Activated CD4-positive, alpha-beta T cell treated with anti-CD3 and anti-CD28 coated beads for 48 hours (primary cell): ENCODE measurements at regions not wholly inside any gene's neighbourhood (a gene's known extent, or its start where the extent isn't known, plus 50 kb on each side); places are given as distances from the start of the nearest gene placed in this dataset.
"Not testable (repeated sequence)": the region's sequence is repeated elsewhere in the genome, so short reads cannot be mapped to it uniquely, and the experiment has no call there.

Source experiments
- DNase-seq: peaks from one replicate; pipeline ENCODE4 v3.0.0-alpha.2; 2020

DNA sequence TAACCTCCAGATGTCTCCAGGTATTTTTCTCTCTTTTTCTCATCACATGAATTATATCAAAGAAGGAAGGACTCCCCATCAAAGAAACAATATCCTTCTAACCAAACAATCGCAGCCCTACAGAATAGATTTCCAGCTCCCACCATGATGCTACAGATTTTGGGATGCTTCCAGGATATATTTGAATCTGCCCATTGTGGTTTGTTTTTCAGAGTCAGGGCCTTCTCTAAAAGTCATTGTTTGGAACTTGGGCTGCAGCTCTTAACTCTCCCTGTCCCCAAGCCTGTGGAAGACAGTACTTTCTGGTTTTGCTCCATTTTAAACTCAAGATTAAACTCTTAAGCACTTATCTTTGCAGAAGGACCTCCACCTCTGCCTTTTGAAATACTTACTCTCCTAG, 223.2 kb downstream of the PMAIP1 start:
- DNase-seq: no peak

DNA sequence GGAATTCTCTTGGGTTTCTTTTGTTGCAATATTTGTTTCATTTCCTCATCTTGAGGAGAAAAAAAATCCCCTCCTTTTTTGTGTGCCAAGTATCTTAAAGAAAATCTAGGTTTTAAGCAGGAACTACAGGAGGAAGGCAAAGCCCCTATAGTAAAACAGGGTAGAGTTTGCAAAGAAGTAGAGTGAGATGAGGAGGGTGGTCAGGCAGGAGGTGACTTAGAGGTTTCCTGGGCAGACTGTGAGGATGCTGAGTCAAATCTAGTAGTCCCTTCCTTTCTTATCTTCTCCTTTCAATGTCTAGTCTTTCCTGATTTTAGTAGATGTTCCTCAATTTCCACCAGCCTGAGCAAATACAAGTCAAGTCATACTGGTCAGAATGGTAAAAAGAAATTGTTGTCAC, 222.5 kb downstream of the PMAIP1 start:
- no peak for DNase-seq

DNA sequence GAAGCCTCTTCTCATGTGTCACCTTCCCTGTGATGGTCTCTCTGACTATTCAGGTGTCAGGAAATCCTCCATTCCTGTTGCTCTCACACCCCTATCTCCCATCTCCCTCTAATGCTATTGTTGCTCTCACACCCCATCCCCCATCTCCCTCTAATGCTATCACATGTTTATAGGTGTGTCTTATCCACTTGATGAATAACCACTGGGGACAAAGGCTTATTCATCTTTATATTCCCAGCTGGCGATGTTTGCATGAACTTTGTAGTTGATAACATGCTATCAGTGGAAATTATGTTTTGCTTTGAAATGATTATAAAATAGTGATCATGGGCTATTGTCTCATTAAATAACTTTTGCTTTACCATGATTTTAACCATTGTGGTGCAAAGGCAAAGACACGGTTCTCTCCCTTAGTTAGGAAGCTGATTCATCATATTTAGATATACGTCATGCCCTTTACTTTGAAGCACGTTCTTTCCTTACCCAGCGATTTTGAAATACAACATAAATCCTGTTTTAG, 220.5 kb downstream of the PMAIP1 start:
- no peak for DNase-seq

DNA sequence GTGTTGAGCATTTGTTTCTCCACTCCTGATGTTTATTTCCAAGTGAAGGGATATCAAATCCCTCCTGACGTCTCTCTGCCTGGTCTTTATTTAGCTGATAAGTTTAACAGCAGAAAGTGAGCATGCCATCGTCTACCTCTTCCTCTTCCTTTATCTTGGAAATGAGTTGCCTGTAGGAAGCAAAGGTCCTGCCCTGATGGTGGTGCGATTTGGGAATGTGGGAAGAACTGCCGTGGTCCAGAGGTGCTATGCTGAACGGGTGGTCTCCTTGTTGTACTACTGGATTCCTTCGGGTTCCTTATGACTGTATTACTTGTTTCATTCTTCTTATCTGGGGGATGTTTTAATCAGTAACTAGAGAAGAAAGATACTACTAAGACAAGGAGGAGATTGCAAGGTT, 217.5 kb downstream of the PMAIP1 start:
- no peak for DNase-seq

DNA sequence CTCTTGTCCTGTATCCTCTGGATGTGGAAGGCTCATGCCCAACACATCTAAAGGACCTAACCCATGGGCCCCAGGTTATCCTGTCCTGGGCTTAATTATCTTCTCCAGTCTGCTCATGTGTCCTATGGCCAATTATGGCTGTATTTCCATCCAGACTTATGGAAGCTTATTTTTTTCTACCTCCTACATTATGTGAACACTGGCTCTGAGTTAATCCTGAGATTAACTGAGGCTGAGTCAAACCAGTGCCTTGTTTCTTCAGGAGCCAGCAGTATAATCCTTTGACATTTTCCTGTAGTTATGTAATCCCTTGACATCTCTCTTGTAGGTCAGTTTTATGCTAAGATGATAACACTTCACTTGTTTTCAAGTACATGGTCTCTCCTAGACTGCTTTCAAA, 213.6 kb downstream of the PMAIP1 start:
- DNase-seq: no peak

DNA sequence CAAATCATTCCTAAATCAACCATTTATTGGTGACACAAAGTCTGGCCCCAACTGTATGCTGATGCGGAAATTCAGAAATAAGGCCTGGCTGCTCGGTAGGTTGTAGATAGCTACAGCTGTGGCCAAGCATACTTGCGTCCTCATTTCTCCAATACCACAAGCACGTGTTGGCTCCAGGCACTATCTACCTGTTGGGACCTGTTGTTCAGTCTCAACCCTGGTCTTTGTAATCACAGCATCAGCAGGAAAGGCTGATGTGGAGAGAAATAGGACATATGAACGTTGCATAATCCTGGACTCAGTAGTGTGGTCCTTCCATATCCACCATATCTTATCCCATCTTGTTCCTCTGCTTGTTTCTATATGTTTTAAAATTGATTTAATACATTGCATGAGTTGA, 212.6 kb downstream of the PMAIP1 start:
- DNase-seq: no peak

DNA sequence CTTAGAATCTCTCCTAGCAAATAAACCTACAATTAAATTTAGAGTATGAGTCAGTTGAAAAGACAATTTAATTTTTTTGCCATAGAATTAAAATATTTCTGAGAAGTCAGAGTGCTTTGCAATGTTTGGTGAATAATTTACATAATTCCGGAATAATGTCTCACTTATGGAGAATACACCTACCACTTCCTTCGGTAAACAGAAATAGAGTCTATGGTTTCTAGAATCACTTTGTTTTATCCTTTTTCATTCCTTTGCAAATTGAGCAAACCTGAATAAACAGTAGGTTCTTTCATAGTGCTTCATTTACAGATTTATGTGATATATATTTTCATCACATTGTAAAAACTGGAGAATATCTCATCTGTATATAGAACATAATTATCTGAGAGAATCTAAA, 211.7 kb downstream of the PMAIP1 start:
- no peak for DNase-seq

DNA sequence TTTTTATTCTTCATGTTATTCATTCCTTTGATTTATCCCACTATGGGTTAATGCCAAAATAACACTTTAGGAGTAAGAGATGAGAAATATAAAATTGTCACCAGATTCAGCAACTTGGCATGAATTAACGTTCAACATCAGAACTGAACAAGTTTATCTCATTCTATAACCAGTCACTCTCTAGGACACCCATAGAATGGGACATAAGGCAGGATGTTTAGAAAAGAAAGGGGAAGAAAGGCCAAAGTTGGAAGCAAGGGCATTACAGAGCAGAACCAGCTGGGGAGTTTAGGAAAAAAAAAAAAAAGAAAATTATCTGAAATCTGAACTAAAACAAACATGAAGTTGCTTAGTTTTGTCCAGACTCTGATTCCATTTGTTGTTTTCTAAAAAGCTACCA, 211.0 kb downstream of the PMAIP1 start:
- no peak for DNase-seq

DNA sequence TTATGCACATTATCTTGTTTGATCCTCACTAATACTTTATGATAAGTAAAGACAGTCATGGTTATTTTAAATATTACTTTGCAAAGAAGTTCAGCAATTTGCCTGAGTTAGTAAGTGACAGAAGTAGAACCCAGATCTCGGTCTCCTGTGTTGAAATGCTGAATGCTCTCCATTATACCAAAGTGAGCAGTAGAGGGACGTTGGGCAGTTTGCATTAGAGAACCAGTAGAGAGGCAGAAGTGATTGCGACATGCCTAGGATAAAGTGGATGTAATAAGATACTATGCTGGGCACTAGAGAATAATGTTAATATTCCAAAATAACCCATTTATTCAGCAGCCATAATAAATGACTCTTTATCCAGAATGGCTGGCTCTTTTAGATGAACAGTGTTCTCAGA, 201.0 kb downstream of the PMAIP1 start:
- DNase-seq: no peak

DNA sequence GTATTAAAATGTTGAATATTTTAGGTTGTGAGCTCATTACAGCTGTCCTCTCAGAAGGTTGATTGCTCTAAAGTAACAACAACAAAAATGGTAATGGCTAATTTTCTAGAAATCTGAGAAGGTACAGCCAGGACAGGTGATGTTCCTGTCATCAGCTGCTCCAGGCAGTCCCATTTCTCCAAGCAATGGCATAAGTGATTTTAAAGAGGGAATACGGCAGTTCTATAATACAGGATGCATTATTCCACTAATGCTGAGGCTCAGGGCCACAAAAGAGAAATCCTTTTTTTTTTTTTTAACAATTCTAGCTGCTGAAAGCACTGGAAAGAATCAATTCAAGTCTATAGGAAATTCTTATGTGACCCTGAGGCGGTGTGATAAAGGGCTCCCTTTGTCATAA, 199.9 kb downstream of the PMAIP1 start:
- no peak for DNase-seq

DNA sequence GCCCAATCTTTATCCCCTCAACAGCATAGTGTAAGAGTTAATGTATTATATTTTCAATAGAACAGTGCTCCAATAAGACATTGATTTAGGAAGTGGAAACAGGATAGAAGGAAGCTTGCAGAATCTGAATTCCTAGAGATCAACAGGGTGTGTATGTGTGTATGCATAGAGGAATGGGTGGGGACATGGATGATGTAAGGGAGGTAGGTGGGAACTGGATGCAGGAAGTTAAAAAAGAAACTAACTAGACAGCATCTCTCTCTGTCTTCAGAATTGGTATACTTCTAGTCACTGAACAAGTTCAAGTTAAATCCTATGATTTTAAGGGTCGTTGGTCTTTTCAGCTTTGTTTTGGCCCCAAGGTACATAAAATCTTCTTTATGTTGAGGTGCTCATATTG, 196.6 kb downstream of the PMAIP1 start:
- DNase-seq: no peak

DNA sequence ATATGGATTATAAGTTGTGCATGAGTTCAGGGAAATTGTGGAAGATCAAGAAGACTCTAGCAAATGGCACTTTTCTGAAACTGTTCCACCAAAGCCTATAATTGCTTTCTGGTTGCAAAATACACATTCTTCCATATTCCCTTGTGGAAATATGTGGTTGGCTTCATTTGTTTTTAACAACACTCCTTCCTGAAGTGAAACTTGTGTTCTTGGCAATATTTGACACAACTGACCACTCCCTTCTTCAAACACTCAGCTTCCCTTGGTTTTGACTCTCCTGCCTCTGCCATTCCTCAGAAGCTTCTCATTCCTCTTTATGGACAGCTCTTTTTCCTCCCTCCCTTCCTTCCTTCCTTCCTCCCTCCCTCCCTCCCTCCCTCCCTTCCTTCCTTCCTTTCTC, 192.3 kb downstream of the PMAIP1 start:
- DNase-seq: no peak

DNA sequence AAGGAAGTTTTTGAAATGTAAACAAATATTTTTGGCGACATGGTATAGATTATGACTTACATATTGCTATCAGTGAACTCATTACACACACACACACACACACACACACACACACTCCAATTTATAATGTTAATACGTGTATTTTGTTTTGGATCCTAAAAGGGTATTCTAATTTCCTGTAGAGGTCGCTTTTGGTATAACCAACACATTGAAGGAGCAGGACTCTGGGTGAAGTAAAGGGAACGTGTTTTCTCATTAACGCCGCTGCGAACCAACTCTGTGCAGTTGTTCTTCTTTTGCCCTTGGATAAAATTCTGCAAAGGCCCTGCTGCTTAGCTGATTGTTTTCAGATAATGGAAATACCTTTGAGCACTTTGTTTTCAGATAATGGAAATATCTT, 190.4 kb downstream of the PMAIP1 start:
- no peak for DNase-seq

DNA sequence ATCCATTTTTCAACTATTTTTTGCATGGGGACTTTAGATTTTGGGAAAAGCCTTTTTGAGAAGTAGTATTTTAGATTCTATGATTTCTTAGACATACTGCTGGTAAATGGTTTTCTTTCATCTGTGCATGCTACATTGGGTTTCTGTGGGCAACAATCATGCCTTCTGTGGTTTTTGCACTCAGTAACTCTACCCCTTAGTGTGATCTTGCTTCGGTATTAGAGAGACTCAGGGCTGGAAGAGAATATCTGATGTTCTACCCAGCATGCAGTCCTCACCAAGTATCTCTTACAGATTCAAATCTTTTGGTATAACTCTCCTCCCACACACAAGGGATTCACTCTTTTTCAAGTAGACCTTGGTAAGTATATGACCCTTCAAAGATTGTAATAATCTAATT, 183.0 kb downstream of the PMAIP1 start:
- no peak for DNase-seq

DNA sequence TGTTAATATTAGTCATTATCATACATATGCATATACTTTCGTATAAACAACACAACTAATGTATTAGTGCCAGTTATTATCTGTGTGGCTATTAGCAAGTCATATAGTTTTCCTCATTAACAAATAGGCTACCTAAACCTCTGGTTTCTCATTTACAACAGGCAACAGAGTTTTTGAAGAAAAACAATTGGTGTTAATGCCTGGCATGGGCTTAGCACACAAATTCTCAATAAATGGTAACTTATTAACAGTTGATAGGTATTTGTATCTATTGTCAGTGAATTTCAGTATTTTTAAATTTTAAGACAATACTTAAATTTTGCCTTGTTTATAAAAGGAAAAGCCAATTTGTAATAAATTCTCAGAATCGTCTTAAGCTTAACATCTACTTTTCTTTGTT, 182.5 kb downstream of the PMAIP1 start:
- no peak for DNase-seq

DNA sequence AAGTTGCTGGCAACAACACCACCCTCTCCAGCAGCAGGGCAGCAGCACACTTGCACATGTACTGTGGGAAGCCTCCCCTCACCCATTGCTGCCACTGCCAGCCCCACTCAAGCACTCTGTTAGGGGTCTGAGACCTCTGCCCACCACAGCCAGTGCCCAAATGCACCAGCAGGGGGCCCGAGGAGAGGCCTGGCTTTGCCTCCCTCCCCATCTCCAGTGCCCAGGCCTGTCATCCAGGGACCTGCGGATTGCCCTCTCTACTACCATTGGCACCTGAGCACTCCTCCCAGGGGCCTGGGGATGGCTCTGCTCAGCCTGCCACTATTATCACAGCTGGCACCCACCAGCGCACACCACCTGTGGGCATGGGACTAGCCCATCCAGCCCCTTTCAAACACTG, 175.7 kb downstream of the PMAIP1 start:
- no peak for DNase-seq

DNA sequence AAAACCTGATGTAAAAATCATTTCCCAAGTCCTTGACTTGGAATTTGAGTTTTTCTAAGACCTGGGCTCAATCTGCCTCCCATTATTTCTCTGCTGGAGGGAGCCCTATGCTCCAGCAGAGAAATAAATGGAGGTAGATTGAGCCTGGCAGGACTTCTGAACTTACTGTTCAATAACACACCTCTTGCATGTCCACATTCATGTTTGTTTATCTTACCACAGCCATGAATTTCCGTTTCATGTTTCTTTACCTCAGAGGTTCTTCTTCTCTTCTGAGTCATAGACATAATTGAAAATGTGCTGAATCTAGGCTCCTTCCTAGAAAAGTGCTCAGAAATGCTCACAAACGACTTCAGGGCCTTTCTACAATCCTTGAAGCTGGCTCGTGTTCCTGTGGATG, 170.8 kb downstream of the PMAIP1 start:
- no peak for DNase-seq

DNA sequence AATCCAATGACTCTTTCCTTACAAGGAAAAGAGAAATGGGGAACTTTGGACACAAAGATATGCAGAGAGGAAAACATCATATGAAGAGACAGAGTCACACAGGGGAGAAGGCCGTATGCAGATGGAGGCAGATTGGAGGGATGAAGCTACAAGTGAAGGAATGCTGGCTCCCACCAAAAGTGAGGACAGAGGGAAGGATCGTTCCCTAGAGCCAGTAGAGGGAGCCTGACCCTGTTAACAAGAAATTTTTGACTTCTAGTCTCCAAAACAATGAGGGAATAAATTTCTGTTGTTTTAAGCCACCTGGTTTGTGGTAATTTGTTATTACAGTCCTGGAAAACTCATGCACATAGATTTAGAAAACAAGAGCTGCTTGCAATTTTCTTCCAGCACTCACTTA, 169.3 kb downstream of the PMAIP1 start:
- DNase-seq: no peak

DNA sequence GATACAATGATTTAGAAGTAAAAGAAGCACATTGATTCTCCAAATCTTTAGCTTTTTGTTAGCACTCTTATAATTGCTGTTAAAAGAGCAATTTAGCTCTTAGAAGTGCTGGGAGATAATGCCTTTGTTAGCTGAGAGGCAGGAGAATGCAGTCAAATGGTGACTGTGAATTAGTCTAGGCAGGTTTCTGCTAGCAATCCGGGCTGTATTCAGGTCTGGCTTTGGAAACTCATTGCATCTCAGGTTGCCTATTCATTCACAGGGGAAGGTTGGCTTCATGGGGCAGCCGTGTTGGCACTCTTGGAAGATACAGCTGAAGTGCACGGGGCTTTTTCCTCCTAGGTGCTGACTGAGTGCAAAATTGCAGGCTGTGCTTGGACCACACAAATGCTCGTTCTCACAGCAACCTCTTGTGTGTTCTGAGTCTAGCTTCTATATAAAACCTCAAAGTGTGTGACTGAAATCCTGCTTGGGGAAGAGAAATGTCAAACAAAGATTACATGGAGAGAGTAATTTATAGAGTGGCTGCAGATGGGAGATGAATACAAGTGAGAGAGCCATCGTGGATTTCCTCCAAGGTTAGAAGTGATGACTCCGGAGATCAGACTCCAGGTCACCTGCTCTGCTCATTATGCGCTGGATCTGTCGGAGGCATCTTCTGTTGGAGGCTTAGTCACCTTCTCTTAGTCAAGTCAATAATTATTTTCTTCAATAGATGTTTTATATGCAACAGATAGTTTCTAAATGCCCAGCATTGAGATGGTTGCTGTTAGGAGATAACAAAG, 167.8 kb downstream of the PMAIP1 start:
- no peak for DNase-seq

DNA sequence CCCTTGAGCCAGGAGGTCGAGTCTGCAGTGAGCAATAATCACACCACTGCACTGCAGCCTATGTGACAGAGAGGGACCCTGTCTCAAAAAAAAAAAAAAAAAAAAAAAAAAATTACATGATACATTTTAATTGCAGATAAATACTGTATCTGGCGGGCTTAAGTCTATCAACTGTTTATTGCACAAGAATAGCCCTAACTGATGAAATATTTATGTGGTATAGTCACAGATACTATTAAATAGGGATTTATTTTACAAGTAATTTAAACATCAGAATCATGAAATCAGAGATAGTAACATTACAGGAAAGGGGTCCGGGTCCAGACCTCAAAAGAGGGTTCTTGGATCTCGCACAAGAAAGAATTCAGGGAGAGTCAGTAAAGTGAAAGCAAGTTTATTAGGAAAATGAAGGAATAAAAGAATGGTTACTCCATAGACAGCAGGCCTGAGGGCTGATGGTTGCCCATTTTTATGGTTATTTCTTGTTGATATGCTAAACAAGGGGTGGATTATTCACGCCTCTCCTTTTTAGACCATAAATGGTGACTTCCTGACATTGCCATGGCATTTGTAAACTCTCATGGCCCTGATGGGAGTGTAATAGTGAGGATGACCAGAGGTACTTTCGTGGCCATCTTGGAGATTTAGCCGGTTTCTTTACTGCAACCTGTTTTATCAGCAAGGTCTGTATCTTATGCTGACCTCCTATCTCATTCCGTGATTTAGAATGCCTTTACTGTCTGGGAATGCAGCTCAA, 166.6 kb downstream of the PMAIP1 start:
- no peak for DNase-seq

DNA sequence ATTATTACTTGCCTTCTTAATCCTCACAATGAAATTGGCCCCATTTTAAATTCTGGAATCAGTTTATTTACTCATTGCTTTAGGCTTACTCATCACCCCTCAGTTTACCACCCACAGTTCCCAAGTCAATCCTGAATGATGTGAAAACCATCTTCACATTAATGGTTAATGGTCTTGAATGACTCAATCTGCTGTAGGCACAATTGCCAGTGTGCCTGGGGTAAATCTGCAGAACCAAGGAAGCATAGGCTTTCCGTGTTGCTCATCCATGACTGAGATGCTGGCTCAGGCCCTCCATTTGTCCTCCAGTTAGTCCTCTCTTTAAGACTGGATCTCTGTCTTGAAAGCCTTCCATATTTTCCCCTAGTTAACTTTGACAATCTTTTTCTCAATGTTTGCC, 164.5 kb downstream of the PMAIP1 start:
- no peak for DNase-seq

DNA sequence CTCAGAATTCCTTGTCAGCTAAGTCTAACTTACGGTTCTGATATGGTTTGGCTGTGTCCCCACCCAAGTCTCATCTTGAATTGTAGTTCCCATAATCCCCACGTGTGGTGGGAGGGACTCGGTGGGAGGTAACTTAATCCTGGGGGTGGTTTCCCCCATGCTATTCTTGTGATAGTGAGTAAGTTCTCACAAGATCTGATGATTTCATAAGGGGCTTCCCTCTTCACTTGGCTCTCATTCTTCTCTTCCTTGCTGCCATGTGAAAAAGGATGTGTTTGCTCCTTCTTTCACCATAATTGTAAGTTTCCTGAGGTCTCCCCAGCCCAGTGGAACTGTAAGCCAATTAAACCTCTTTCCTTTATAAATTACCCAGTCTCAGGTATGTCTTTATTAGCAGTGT, 163.0 kb downstream of the PMAIP1 start:
- DNase-seq: not testable (repeated sequence)

DNA sequence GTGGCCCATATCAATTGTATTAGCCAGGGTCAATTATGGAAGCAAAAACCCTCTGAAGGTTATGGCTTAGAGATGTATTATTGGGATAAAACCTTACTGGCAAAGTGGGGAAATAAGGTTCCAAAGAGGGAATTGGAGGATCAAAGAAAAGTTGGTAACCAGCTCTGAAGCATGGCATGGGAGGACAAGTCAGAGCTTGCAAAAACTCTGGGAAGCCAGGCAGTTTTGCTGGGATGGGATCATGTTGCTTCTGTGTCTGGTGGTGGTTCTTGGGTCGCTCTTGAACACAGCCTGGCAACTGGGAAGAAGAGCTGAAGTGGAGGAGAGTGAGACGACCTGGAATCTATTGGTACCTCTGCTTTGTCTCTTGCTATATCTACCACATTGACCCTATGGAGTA, 162.6 kb downstream of the PMAIP1 start:
- DNase-seq: no peak

DNA sequence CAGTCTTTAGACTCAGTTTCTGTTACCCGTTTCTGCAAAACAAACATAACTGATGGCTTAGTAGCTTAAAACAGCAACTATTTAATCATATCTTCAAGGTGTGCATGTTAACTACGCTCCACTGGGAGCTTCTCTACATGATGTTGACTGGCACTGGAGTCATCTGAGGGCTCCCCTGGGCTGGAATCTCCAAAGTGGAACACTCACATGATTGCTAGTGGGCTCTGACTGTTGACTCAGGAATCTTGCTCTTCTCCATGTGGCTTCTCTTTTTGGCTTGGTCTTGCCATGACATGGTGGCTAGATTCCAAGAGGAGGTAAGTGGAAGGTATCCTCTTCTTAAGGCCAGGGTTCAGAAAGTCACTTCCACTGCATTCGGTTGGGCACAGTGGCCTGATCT, 160.8 kb downstream of the PMAIP1 start:
- no peak for DNase-seq

DNA sequence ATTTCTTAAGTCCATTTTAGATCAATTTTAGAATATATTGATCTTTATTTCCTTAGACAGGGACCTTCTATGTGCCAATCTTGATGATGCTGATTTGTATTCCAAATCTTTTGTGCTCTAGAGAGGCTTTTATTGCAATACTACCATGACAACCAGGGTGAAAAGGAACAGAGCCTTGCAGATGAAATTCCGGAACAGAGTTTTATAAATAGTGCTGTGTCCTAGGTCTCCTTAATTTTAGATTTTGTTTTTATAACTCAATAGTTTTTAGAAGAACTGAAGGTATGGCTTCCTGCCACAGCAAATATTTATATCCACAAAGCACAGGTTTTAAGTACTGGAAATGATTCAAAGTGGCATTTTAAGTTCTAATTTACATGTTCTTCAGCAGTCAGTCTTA, 160.2 kb downstream of the PMAIP1 start:
- no peak for DNase-seq
